Adipose tissue (tissue), 3 donors: ENCODE measurements at regions not wholly inside any gene's neighbourhood (a gene's known extent, or its start where the extent isn't known, plus 50 kb on each side); places are given as distances from the start of the nearest gene placed in this dataset.
"Not testable (repeated sequence)": the region's sequence is repeated elsewhere in the genome, so short reads cannot be mapped to it uniquely, and the experiment has no call there.

Experiments
- H3K27ac ChIP-seq: one replicate; pipeline ENCODE4 v1.5.1; 2013; ENCODE audit warnings: low read depth, low read length
- WGBS, 3 donors: extraction: QIAGEN DNeasy Blood & Tissue Kit; methylation state at CpG; one replicate each; pipeline ENCODE4 v1.1.7; 2013; 5-methylcytosine and 5-hydroxymethylcytosine counted together
- donor health status: healthy with polysubstance abuse.
- donor health status: Bipolar disorder and iron deficiency.
- donor health status: healthy.

GRCh38 chr15:96047255-96047931, 283.1 kb upstream of the NR2F2 start:
- H3K27ac ChIP-seq = no peak overlapping the region
- WGBS, 3 donors = 22 to 27% (median 24%) methylated on average over 14 of the region's 14 CpGs

- no peak overlapping the region for H3K27ac ChIP-seq
- WGBS, 3 donors = 80 to 84% (median 84%) methylated on average over 2 of the region's 2 CpGs
These were observed 281.2 kb upstream of the NR2F2 start for GRCh38 chr15:96049323-96049722.

- 91 to 97% (median 94%) methylated on average over 1 of the region's 1 CpG for WGBS, 3 donors
These were observed 280.7 kb upstream of the NR2F2 start for GRCh38 chr15:96049766-96050165.

GRCh38 chr15:96051598-96051997, 278.9 kb upstream of the NR2F2 start:
- WGBS, 3 donors = 59 to 89% (median 83%) methylated on average over 2 of the region's 2 CpGs
- no peak overlapping the region for H3K27ac ChIP-seq

More at GRCh38 chr15:96049766-96050165, 280.7 kb upstream of the NR2F2 start:
- no peak overlapping the region for H3K27ac ChIP-seq

GRCh38 chr15:96052154-96052553, 278.3 kb upstream of the NR2F2 start:
- whole genome bisulfite sequencing, 3 donors = 57 to 75% (median 71%) methylated on average over 4 of the region's 4 CpGs
- H3K27ac ChIP-seq = no peak overlapping the region

GRCh38 chr15:96052572-96053030, 277.9 kb upstream of the NR2F2 start:
- H3K27ac ChIP-seq = no peak overlapping the region
- 48 to 56% (median 51%) methylated on average over 18 of the region's 18 CpGs for WGBS, 3 donors

- H3K27ac ChIP-seq = no peak overlapping the region
- WGBS, 3 donors = 10 to 15% (median 14%) methylated on average over 33 to 36 of the region's 36 CpGs
These were observed 277.3 kb upstream of the NR2F2 start for GRCh38 chr15:96053031-96053780.

- 36 to 46% (median 42%) methylated on average over 14 of the region's 14 CpGs for WGBS, 3 donors
- no peak overlapping the region for H3K27ac ChIP-seq
These were observed 276.6 kb upstream of the NR2F2 start for GRCh38 chr15:96053781-96054428.

- no peak overlapping the region for H3K27ac ChIP-seq
These were observed 275.9 kb upstream of the NR2F2 start for GRCh38 chr15:96054621-96055020.

GRCh38 chr15:96058103-96058851, 272.2 kb upstream of the NR2F2 start:
- WGBS, 3 donors = 71 to 82% (median 74%) methylated on average over 8 of the region's 8 CpGs
- no peak overlapping the region for H3K27ac ChIP-seq

More at GRCh38 chr15:96054621-96055020, 275.9 kb upstream of the NR2F2 start:
- WGBS, 3 donors = 63 to 78% (median 72%) methylated on average over 6 of the region's 6 CpGs

GRCh38 chr15:96058852-96059103, 271.7 kb upstream of the NR2F2 start:
- not testable (repeated sequence) for H3K27ac ChIP-seq
- 82 to 96% (median 84%) methylated on average over 1 of the region's 1 CpG for whole genome bisulfite sequencing, 3 donors

GRCh38 chr15:96060591-96060990, 269.9 kb upstream of the NR2F2 start:
- not testable (repeated sequence) for H3K27ac ChIP-seq
- 88 to 94% (median 91%) methylated on average over 5 of the region's 5 CpGs for WGBS, 3 donors

GRCh38 chr15:96064351-96064756, 266.1 kb upstream of the NR2F2 start:
- 65 to 92% (median 81%) methylated on average over 3 of the region's 3 CpGs for WGBS, 3 donors
- no peak overlapping the region for H3K27ac ChIP-seq

- 89 to 94% (median 89%) methylated on average over 4 of the region's 4 CpGs for WGBS, 3 donors
- H3K27ac ChIP-seq = no peak overlapping the region
These were observed 264.4 kb upstream of the NR2F2 start for GRCh38 chr15:96066126-96066525.

- 79 to 86% (median 81%) methylated on average over 8 of the region's 8 CpGs for WGBS, 3 donors
- no peak overlapping the region for H3K27ac ChIP-seq
These were observed 263.5 kb upstream of the NR2F2 start for GRCh38 chr15:96066852-96067495.

GRCh38 chr15:96067677-96068076, 262.8 kb upstream of the NR2F2 start:
- WGBS, 3 donors = 93 to 98% (median 94%) methylated on average over 2 of the region's 2 CpGs
- H3K27ac ChIP-seq = no peak overlapping the region

- WGBS, 3 donors = 67 to 92% (median 85%) methylated on average over 3 of the region's 3 CpGs
These were observed 261.6 kb upstream of the NR2F2 start for GRCh38 chr15:96068897-96069296.

GRCh38 chr15:96070636-96071035, 259.9 kb upstream of the NR2F2 start:
- 86 to 92% (median 90%) methylated on average over 8 of the region's 8 CpGs for WGBS, 3 donors
- no peak overlapping the region for H3K27ac ChIP-seq

More at GRCh38 chr15:96068897-96069296, 261.6 kb upstream of the NR2F2 start:
- H3K27ac ChIP-seq = no peak overlapping the region
